Upper lobe of right lung (tissue), 1 donor: ENCODE measurements at regions not wholly inside any gene's neighbourhood (a gene's known extent, or its start where the extent isn't known, plus 50 kb on each side); places are given as distances from the start of the nearest gene placed in this dataset.

Source experiments
- ATAC-seq: fragments of 200-7000 bp; cut with Tn5 transposase; one replicate; pipeline ENCODE4 v1.9.1; 2020; ENCODE audit warnings: mild to moderate bottlenecking, moderate library complexity
- DNase-seq: peaks from one replicate; pipeline ENCODE4 v3.0.0-alpha.2; 2020
- H3K27ac ChIP-seq: fragments of 200-600 bp; one replicate; pipeline ENCODE4 v1.8.0; 2022
- H3K27me3 ChIP-seq: fragments of 200-600 bp; one replicate; pipeline ENCODE4 v1.8.0; 2022; ENCODE audit warnings: mild to moderate bottlenecking
- H3K36me3 ChIP-seq: fragments of 200-600 bp; one replicate; pipeline ENCODE4 v1.8.0; 2022
- H3K4me1 ChIP-seq: fragments of 200-600 bp; one replicate; pipeline ENCODE4 v1.8.0; 2022
- H3K4me3 ChIP-seq: fragments of 200-600 bp; one replicate; pipeline ENCODE4 v1.8.0; 2022; ENCODE audit warnings: mild to moderate bottlenecking
- H3K9me3 ChIP-seq: fragments of 200-600 bp; one replicate; pipeline ENCODE4 v1.8.0; 2022
- intact Hi-C: fragments of 100-400 bp; cut with DNase I; formaldehyde crosslinking; loops from one replicate; pipeline ENCODE4 v1.11.0; 2022
- TF ChIP-seq, protein P1 (sequence below): fragments of 200-600 bp; IDR thresholded peaks from one replicate; pipeline ENCODE4 v1.8.0; 2022; ENCODE audit warnings: antibody characterized with exemption
- donor health status: DM: no; HTN: yes; CAD: no; lungs with severe emphysema.

DNA sequence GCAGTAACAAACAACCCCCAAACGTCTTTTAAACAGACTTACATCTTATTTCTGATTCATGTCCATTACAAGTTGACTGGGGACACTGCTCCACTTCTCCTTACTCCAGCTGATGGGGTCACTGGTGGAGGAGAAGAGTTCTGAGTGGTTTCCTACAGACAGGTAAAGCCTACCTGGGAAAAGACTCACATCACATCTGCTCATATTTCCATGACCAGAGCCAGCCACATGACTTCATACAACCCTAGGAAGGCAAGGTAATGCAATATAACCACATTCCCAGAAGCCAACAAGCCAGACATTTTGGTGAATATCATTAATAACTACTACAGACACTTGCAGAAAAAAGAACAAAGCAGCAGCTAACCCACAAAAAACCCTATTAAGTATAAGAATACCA lies 90.5 kb upstream of the IRX6 start:
- Histone ChIP-seq H3K9me3 (no peaks in the 10 kb centered on the region), H3K27ac (no peak overlapping the region), H3K36me3 (no peaks in the 10 kb centered on the region), H3K27me3 (peaks cover 4% of the 10 kb centered on the region), H3K4me1 (no peaks in the 10 kb centered on the region), H3K4me3 (no peak overlapping the region)
- intact Hi-C loops, result no loop called here
- TF ChIP-seq, protein P1, sequence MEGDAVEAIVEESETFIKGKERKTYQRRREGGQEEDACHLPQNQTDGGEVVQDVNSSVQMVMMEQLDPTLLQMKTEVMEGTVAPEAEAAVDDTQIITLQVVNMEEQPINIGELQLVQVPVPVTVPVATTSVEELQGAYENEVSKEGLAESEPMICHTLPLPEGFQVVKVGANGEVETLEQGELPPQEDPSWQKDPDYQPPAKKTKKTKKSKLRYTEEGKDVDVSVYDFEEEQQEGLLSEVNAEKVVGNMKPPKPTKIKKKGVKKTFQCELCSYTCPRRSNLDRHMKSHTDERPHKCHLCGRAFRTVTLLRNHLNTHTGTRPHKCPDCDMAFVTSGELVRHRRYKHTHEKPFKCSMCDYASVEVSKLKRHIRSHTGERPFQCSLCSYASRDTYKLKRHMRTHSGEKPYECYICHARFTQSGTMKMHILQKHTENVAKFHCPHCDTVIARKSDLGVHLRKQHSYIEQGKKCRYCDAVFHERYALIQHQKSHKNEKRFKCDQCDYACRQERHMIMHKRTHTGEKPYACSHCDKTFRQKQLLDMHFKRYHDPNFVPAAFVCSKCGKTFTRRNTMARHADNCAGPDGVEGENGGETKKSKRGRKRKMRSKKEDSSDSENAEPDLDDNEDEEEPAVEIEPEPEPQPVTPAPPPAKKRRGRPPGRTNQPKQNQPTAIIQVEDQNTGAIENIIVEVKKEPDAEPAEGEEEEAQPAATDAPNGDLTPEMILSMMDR, result no peak
- ATAC-seq (no peak), DNase-seq (no peak)

DNA sequence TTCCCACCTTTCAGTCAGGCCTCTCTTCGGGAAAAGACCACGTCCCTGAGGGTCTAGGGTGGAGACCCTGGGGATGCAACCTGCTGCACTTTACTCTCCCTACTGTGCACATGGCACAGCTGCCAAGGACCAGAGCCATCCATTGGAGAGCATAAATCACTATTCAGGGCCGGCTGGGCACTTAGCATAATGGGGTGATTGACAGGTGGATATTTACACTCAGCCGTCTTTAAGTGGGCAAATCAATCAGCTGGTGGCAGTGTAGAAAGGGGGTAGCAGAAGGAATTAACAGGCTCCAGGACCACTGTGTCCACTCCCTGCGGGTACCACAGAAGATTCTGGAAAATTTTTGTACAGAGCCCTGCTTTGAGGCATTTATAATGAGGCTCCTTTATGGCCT lies 87.3 kb upstream of the IRX6 start:
- DNase-seq (no peak), ATAC-seq (no peak)
- no peaks in the 10 kb centered on the region for H3K36me3 ChIP-seq
- TF ChIP-seq, protein P1, result no peak
- no peaks in the 10 kb centered on the region for H3K4me1 ChIP-seq
- intact Hi-C loops, result no loop called here
- no peak overlapping the region for H3K27ac ChIP-seq
- H3K9me3 ChIP-seq, result no peaks in the 10 kb centered on the region
- peaks cover 2% of the 10 kb centered on the region for H3K27me3 ChIP-seq
- H3K4me3 ChIP-seq, result no peak overlapping the region

DNA sequence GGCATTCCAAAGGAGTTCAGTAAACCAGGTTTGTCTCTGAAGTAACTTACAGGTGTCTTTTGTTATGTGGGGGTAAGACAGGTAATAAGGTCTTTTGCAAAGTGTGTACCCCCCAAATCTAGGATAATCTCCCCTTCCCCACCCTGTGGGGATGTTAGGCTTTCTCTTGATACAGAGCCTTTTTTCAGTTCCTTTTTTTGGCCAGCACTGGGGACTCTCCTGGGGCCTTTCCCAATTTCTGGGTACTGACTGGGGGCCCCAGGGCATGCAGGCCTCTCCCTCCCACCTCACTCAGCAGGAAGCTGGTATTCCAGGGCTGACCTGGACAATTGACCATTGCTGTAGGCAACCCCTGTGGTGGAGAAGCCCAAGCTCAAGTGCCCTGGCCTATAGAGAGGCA lies 84.3 kb upstream of the IRX6 start:
- H3K27me3 ChIP-seq, result no peaks in the 10 kb centered on the region
- H3K4me1 ChIP-seq, result no peaks in the 10 kb centered on the region
- TF ChIP-seq, protein P1, result no peak
- no peaks in the 10 kb centered on the region for H3K36me3 ChIP-seq
- no peak for ATAC-seq
- no peak overlapping the region for H3K27ac ChIP-seq
- no peaks in the 10 kb centered on the region for H3K9me3 ChIP-seq
- intact Hi-C loops, result no loop called here
- H3K4me3 ChIP-seq, result no peak overlapping the region
- DNase-seq, result no peak

DNA sequence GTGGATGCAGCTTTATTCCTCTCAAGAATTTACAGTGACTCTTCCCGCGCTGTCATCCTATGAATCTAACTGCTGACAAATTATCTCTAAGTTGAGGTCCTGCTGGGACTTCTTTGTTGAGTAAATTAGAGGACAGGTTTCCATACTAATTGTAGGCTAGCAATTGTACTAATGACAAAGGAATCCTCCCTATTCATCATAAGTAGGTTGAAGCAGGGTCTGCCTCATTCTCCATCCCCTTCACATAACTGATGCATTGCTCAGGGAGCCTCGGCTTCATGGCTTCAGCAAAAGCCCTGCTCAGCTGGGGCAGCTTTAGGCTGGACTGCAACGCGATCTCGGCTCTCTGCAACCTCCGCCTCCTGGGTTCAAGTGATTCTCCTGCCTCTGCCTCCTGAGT lies 83.1 kb upstream of the IRX6 start:
- Histone ChIP-seq H3K9me3 (no peaks in the 10 kb centered on the region), H3K27ac (no peak overlapping the region), H3K4me1 (no peaks in the 10 kb centered on the region), H3K27me3 (no peaks in the 10 kb centered on the region), H3K4me3 (no peak overlapping the region), H3K36me3 (no peaks in the 10 kb centered on the region)
- TF ChIP-seq, protein P1, result no peak
- DNase-seq (no peak), ATAC-seq (no peak)
- intact Hi-C loops, result no loop called here

DNA sequence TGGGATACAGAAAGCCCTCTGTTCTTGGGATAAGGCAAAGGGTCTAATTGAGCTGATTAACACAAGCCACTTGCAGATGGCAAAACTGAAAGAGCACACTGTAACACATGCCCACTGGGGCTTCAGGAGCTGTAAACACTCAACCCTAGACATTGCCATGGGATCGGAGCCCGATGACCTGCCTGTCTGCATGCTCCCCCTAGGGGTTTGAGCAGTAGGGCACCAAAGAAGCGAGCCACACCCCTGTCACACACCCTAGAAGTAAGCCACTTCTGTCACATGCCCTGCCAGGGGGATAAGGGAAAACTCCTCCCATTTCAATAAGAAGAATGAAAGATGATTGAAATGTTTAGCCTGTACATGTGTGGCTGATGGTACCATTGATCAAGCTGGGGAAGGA lies 81.3 kb upstream of the IRX6 start:
- Histone ChIP-seq H3K27me3 (no peaks in the 10 kb centered on the region), H3K36me3 (no peaks in the 10 kb centered on the region), H3K27ac (no peak overlapping the region), H3K4me1 (no peaks in the 10 kb centered on the region), H3K9me3 (no peaks in the 10 kb centered on the region), H3K4me3 (no peak overlapping the region)
- DNase-seq, result no peak
- ATAC-seq, result peak; percentile 47
- intact Hi-C loops, result no loop called here
- TF ChIP-seq, protein P1, result no peak

DNA sequence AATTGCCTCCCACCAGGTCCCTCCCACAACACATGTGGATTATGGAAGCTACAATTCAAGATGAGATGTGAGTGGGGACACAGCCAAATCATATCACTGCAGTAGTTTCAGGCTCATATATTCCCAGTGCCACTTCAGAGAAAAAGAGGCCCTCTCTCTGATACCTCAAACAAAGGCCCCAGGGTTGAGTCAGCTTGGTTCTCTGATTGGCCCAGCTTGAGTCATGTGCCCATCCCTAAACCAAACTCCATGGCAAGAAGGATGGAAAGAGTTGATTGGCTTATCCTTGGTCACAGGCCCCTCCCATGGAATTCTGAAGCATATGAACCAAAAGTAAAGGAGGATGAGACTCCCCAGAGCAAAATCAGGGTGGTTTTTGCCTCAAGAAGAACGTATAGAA lies 75.9 kb upstream of the IRX6 start:
- intact Hi-C loops, result no loop called here
- Histone ChIP-seq H3K4me1 (no peaks in the 10 kb centered on the region), H3K4me3 (no peak overlapping the region)

More for the DNA sequence above, 75.9 kb upstream of the IRX6 start:
- Histone ChIP-seq H3K9me3 (no peaks in the 10 kb centered on the region), H3K27me3 (no peaks in the 10 kb centered on the region), H3K27ac (no peak overlapping the region), H3K36me3 (no peaks in the 10 kb centered on the region)
- DNase-seq (no peak), ATAC-seq (no peak)
- TF ChIP-seq, protein P1, result no peak
